GM19351 (cell line): ENCODE measurements at regions not wholly inside any gene's neighbourhood (a gene's known extent, or its start where the extent isn't known, plus 50 kb on each side); places are given as distances from the start of the nearest gene placed in this dataset.
A peak's percentile ranks its signal among the peaks of the same experiment; 100 is the strongest.

ENCODE experiments used
- ATAC-seq: cut with Tn5 transposase; IDR thresholded peaks from one replicate; pipeline ENCODE4 v1.9.1; 2021; ENCODE audit warnings: mild to moderate bottlenecking, moderate library complexity; ENCODE audit not compliant: unreplicated experiment

- ATAC-seq: no peak
Measured at GRCh38 chr2:237011206-237011795, 74.4 kb upstream of the COPS8 start.

DNA sequence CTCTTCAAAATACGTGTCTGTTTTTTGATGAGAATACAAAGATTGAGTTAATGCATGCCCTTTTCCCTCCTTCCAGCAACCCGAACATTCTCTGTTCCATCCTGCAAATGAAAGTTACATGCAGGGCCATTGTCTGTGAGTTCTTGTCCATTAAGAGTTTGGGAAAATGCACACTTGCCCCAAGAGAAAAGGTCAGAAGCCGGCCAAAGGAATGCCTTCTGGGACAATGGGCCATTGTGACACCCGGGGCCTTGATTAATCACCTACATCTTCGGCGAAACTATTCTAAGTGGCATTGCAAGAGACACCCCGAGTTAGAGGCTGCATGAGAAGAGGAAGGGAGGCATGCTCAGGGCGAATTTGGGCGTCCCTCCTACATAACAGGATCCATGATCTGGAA is 73.7 kb upstream of the COPS8 start:
- no peak for ATAC-seq

- no peak for ATAC-seq
Measured at GRCh38 chr2:237012577-237013267, 73.0 kb upstream of the COPS8 start.

DNA sequence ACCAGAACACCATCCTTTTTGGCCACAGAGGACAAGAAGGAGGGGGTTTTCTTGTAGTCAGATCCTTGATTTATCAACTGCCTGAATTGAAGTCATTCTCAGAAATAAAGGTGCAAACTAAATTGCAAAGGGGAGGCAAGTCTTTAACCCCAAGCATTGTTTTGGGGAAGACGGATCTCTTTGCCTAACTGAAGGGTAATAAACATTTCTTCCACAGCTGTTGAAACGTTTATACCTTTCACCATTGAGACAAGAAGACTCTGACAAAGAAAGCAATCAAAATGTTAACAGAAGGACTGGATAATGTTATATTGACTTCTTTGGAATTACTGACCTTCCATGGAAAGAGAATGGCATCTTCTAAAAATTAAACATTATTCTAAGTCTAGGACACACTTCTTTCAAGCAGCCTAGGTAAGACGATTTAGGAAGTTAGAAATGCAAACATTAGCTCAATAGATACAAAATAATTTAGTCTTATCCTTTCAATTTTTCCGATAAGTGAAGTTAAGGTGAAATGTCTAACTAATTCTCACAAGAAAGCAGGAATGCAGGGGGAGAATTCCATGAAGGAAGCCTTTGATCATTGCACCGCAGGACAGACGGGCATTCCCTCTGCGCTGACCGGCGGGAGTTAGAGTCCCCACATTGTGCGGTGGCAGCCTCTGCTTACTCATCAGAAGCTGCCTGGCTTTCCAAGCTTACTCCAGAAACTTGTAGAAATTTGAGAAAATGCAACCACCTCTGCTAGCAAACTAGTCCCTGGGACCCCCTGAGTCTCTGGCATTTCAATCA is 69.4 kb upstream of the COPS8 start:
- ATAC-seq: no peak

DNA sequence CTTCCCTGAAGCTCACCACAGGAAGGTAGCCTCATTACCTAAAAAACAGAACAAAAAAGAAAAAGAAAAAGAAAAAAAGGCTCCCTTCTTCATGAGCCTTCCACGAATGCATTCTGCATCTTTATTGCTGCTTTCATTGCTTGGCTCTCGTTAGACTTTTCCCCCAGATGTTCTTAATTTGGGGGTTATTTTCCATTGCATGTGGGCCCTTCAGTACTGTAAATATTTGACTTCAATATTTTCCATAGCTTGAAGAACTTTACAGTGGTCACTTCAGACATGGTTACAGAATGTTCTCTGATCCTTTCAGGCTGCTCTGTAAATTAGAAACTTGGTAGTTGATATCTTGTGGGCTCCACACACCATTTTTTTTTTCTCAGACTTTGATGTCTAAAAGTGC is 65.6 kb upstream of the COPS8 start:
- no peak for ATAC-seq

GRCh38 chr2:237022533-237022932 is 63.2 kb upstream of the COPS8 start:
- ATAC-seq: no peak

DNA sequence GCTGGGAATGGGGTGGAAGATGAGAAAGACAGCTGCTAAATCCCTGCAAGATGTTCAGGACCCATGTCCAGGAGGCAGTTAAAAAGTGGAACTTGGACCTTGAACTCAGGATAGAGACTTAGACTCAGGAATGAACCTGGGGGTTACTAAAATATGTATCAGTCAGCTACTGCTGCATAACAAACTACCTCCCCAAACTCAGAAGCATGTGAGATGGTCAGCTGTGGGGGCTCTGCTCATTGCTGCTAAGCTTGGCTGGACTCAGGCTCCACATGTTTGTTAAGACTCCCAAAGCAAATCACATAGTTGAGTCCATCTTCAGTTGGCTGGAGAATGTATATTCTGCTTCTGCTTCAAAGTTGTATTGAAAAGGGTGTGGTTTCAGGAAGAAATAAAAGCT is 61.4 kb upstream of the COPS8 start:
- ATAC-seq: no peak

GRCh38 chr2:237025090-237025865 is 60.4 kb upstream of the COPS8 start:
- ATAC-seq: no peak

GRCh38 chr2:237026981-237027711 is 58.5 kb upstream of the COPS8 start:
- peak; percentile 72 for ATAC-seq

DNA sequence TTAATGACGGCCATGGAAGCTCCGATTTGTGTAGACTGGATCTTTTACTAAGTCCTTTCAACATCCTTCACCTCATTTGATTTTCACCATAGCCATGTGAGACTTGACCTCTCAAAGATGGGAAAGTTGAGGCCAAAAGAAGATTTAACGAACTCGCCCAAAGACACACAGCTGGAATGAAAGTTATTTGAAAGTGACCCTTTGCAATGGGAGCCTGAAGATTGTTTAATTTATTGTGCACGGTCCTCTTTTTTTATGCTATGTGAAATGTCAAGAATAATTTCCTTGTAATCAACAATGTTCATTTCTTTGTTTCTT is 58.0 kb upstream of the COPS8 start:
- no peak for ATAC-seq

DNA sequence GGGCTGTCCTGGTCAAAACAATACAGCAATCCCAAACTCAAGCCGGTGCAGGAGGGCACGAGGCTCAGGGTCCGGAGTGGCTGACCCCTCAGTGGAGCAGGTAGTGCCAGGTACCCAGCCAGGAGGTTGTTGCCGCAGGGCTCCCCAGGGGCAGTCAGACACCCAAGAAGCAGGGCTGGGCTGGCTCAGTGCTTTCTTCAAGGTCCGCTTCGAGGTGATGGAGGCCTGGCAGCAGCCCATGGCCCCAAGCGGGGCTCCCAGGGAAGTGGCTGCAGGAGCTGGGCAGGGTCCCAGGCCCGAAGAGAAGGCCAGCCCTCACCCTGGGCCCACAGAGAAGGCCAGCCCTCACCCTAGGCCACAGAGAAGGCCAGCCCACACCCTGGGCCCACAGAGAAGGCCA is 55.3 kb upstream of the COPS8 start:
- no peak for ATAC-seq

- no peak for ATAC-seq
Measured at GRCh38 chr2:237033536-237034060, 52.1 kb upstream of the COPS8 start.

GRCh38 chr2:237035781-237036475 is 49.8 kb upstream of the COPS8 start:
- ATAC-seq: no peak
